ENCODE measurements at regions not wholly inside any gene's neighbourhood (a gene's known extent, or its start where the extent isn't known, plus 50 kb on each side); places are given as distances from the start of the nearest gene placed in this dataset.
"Not testable (repeated sequence)": the region's sequence is repeated elsewhere in the genome, so short reads cannot be mapped to it uniquely, and the experiment has no call there.

GRCh38 chr20:16801919-16802651 is 53.9 kb downstream of the OTOR start:
- DNase-seq (ENCODE audit: low spot score) = peak; percentile 26

- no peak for DNase-seq (ENCODE audit: low spot score)
These were observed 54.4 kb downstream of the OTOR start for GRCh38 chr20:16802652-16802935.

GRCh38 chr20:16803965-16804792 is 56.0 kb downstream of the OTOR start:
- no peak for DNase-seq (ENCODE audit: low spot score)

- no peak for DNase-seq (ENCODE audit: low spot score)
These were observed 56.6 kb downstream of the OTOR start for GRCh38 chr20:16804793-16805187.

GRCh38 chr20:16806061-16806460 is 57.9 kb downstream of the OTOR start:
- DNase-seq (ENCODE audit: low spot score) = no peak

- DNase-seq (ENCODE audit: low spot score) = no peak
These were observed 58.7 kb downstream of the OTOR start for GRCh38 chr20:16806886-16807285.

- DNase-seq (ENCODE audit: low spot score) = no peak
These were observed 60.6 kb downstream of the OTOR start for GRCh38 chr20:16808796-16809195.

- DNase-seq (ENCODE audit: low spot score) = no peak
These were observed 62.1 kb downstream of the OTOR start for GRCh38 chr20:16810216-16810615.

- DNase-seq (ENCODE audit: low spot score) = no peak
These were observed 68.0 kb downstream of the OTOR start for GRCh38 chr20:16816192-16816591.

GRCh38 chr20:16819483-16819882 is 71.3 kb downstream of the OTOR start:
- DNase-seq (ENCODE audit: low spot score) = no peak

- peak; percentile 8 for DNase-seq (ENCODE audit: low spot score)
These were observed 73.3 kb downstream of the OTOR start for GRCh38 chr20:16821211-16822089.

GRCh38 chr20:16824664-16825063 is 76.5 kb downstream of the OTOR start:
- DNase-seq (ENCODE audit: low spot score) = no peak

- no peak for DNase-seq (ENCODE audit: low spot score)
These were observed 80.6 kb downstream of the OTOR start for GRCh38 chr20:16828666-16829305.

GRCh38 chr20:16835690-16836089 is 87.5 kb downstream of the OTOR start:
- not testable (repeated sequence) for DNase-seq (ENCODE audit: low spot score)

- no peak for DNase-seq (ENCODE audit: low spot score)
These were observed 94.4 kb downstream of the OTOR start for GRCh38 chr20:16842486-16843120.

GRCh38 chr20:16844406-16844805 is 96.2 kb downstream of the OTOR start:
- DNase-seq (ENCODE audit: low spot score) = no peak

- no peak for DNase-seq (ENCODE audit: low spot score)
These were observed 97.8 kb downstream of the OTOR start for GRCh38 chr20:16846006-16846405.

- DNase-seq (ENCODE audit: low spot score) = no peak
These were observed 99.9 kb downstream of the OTOR start for GRCh38 chr20:16848061-16848460.

GRCh38 chr20:16848526-16848925 is 100.4 kb downstream of the OTOR start:
- no peak for DNase-seq (ENCODE audit: low spot score)

GRCh38 chr20:16860914-16861313 is 112.8 kb downstream of the OTOR start:
- no peak for DNase-seq (ENCODE audit: low spot score)

- no peak for DNase-seq (ENCODE audit: low spot score)
These were observed 113.5 kb downstream of the OTOR start for GRCh38 chr20:16861708-16862107.

GRCh38 chr20:16863303-16863702 is 115.1 kb downstream of the OTOR start:
- DNase-seq (ENCODE audit: low spot score) = no peak

Measured in CD4-positive, alpha-beta T cell treated with Interleukin-6 at 100 ng/mL for 8 hours (primary cell).